HEK293T (cell line): ENCODE measurements at regions not wholly inside any gene's neighbourhood (a gene's known extent, or its start where the extent isn't known, plus 50 kb on each side); places are given as distances from the start of the nearest gene placed in this dataset.

ENCODE experiments used
- CTCF ChIA-PET: fragments of 350-600 bp; formaldehyde crosslinking; extraction: SDS; loops from one replicate; lab custom pipeline; 2021; ENCODE audit warnings: antibody characterized with exemption, inconsistent platforms; lab: Yijun Ruan, JAX
- POLR2A ChIA-PET: fragments of 350-600 bp; formaldehyde crosslinking; extraction: SDS; loops from one replicate; lab custom pipeline; 2020; ENCODE audit warnings: antibody characterized with exemption, inconsistent platforms; lab: Yijun Ruan, JAX
- DNase-seq: peaks from one replicate; pipeline ENCODE4 v3.0.0; 2012; ENCODE audit warnings: mixed read lengths; ENCODE audit errors: extremely low spot score
- ARNT ChIP-seq: fragments of 450-650 bp; IDR thresholded peaks from 2 replicates; pipeline ENCODE4 v1.6.1; 2017; ENCODE audit warnings: mild to moderate bottlenecking
- BHLHE40 ChIP-seq: fragments of 450-650 bp; IDR thresholded peaks from 2 replicates; pipeline ENCODE4 v1.6.1; 2016; ENCODE audit warnings: mild to moderate bottlenecking, moderate library complexity, borderline replicate concordance
- CTBP1 ChIP-seq: fragments of 450-650 bp; IDR thresholded peaks from 2 replicates; pipeline ENCODE4 v1.6.1; 2016; ENCODE audit warnings: borderline replicate concordance
- ELF4 ChIP-seq: fragments of 450-650 bp; IDR thresholded peaks from 2 replicates; pipeline ENCODE4 v1.6.1; 2017; ENCODE audit warnings: antibody characterized with exemption
- FOXA1 ChIP-seq: fragments of 450-650 bp; IDR thresholded peaks from 2 replicates; pipeline ENCODE4 v1.6.1; 2016; ENCODE audit warnings: mild to moderate bottlenecking
- FOXK2 ChIP-seq: fragments of 450-650 bp; IDR thresholded peaks from 2 replicates; pipeline ENCODE4 v1.6.1; 2016; ENCODE audit warnings: mild to moderate bottlenecking
- FOXM1 ChIP-seq: fragments of 450-650 bp; IDR thresholded peaks from 2 replicates; pipeline ENCODE4 v1.6.1; 2017; ENCODE audit warnings: mild to moderate bottlenecking, borderline replicate concordance
- HDGF ChIP-seq: fragments of 450-650 bp; IDR thresholded peaks from 2 replicates; pipeline ENCODE4 v1.6.1; 2017; ENCODE audit warnings: antibody characterized with exemption, borderline replicate concordance
- L3MBTL2 ChIP-seq: fragments of 450-650 bp; conservative IDR thresholded peaks from 2 replicates; pipeline ENCODE4 v1.6.1; 2016; ENCODE audit warnings: mild to moderate bottlenecking
- LEF1 ChIP-seq: fragments of 450-650 bp; IDR thresholded peaks from 2 replicates; pipeline ENCODE4 v1.6.1; 2017; ENCODE audit warnings: mild to moderate bottlenecking, borderline replicate concordance
- NFRKB ChIP-seq: fragments of 450-650 bp; IDR thresholded peaks from 2 replicates; pipeline ENCODE4 v1.6.1; 2016; ENCODE audit warnings: mild to moderate bottlenecking, moderate library complexity
- PKNOX1 ChIP-seq: fragments of 450-650 bp; IDR thresholded peaks from 2 replicates; pipeline ENCODE4 v1.6.1; 2016
- SP1 ChIP-seq: fragments of 450-650 bp; IDR thresholded peaks from 2 replicates; pipeline ENCODE4 v1.6.1; 2017
- SUZ12 ChIP-seq: fragments of 450-650 bp; IDR thresholded peaks from 2 replicates; pipeline ENCODE4 v1.6.1; 2016; ENCODE audit warnings: mild to moderate bottlenecking
- TARDBP ChIP-seq: fragments of 450-650 bp; IDR thresholded peaks from 2 replicates; pipeline ENCODE4 v1.6.1; 2016
- ZNF384 ChIP-seq: fragments of 450-650 bp; IDR thresholded peaks from 2 replicates; pipeline ENCODE4 v1.6.1; 2016

GRCh38 chr5:125826214-125826613, 597.0 kb upstream of the GRAMD2B start:
- no peak for TF ChIP-seq SUZ12
- TF ChIP-seq FOXM1 = no peak
- TF ChIP-seq FOXA1 = no peak
- no peak for TF ChIP-seq ARNT
- TF ChIP-seq TARDBP = no peak
- no peak for TF ChIP-seq ZNF384
- no peak for TF ChIP-seq L3MBTL2
- TF ChIP-seq BHLHE40 = no peak
- no peak for TF ChIP-seq ELF4
- TF ChIP-seq NFRKB = no peak
- no peak for TF ChIP-seq HDGF
- TF ChIP-seq SP1 = no peak
- no peak for TF ChIP-seq PKNOX1
- no peak for TF ChIP-seq LEF1
- no peak for TF ChIP-seq FOXK2
- TF ChIP-seq CTBP1 = no peak
- CTCF ChIA-PET = no interaction called here
- POLR2A ChIA-PET = no interaction called here
- DNase-seq = no peak

- CTCF ChIA-PET = interaction anchor here (0.6 kb wide), 1 partner anchor 161 kb away, joined by 3 read pairs; no protein-coding TSS in a partner anchor
- no peak for DNase-seq
- POLR2A ChIA-PET = no interaction called here
- TF ChIP-seq SP1 (no peak), NFRKB (no peak), BHLHE40 (no peak)
Observed at GRCh38 chr5:125829349-125829748, 593.9 kb upstream of the GRAMD2B start.

- TF ChIP-seq PKNOX1 = no peak
- no peak for TF ChIP-seq BHLHE40
- no peak for TF ChIP-seq LEF1
- TF ChIP-seq FOXK2 = no peak
- TF ChIP-seq SP1 = no peak
- TF ChIP-seq SUZ12 = no peak
- TF ChIP-seq CTBP1 = no peak
- no peak for TF ChIP-seq FOXM1
- TF ChIP-seq HDGF = no peak
- no peak for TF ChIP-seq ELF4
- CTCF ChIA-PET = interaction anchor here (0.8 kb wide), 1 partner anchor 13 kb away, joined by 3 read pairs; no protein-coding TSS in a partner anchor
- DNase-seq = no peak
- POLR2A ChIA-PET = no interaction called here
Observed at GRCh38 chr5:125833398-125833797, 589.8 kb upstream of the GRAMD2B start.

GRCh38 chr5:125834438-125835115, 588.6 kb upstream of the GRAMD2B start:
- ChIA-PET CTCF (interaction anchor here (0.6 to 1.5 kb wide), 9 partner anchors 11 to 1043 kb away, joined by 3 to 10 read pairs (median 3); no protein-coding TSS in a partner anchor), POLR2A (no interaction called here)
- no peak for TF ChIP-seq SP1
- no peak for TF ChIP-seq ARNT
- no peak for TF ChIP-seq BHLHE40
- TF ChIP-seq TARDBP = no peak
- no peak for TF ChIP-seq FOXA1
- no peak for TF ChIP-seq CTBP1
- TF ChIP-seq HDGF = no peak
- no peak for DNase-seq

GRCh38 chr5:125835293-125836172, 587.7 kb upstream of the GRAMD2B start:
- CTCF ChIA-PET = interaction anchor here (0.6 to 1.5 kb wide), 12 partner anchors 12 to 1894 kb away, joined by 3 to 10 read pairs (median 3); no protein-coding TSS in a partner anchor
- DNase-seq = peak; percentile 67
- TF ChIP-seq FOXA1 = no peak
- TF ChIP-seq PKNOX1 = no peak
- TF ChIP-seq FOXM1 = no peak
- TF ChIP-seq TARDBP = no peak
- TF ChIP-seq L3MBTL2 = no peak
- no peak for TF ChIP-seq FOXK2
- no peak for TF ChIP-seq BHLHE40
- no peak for TF ChIP-seq ZNF384
- no peak for TF ChIP-seq NFRKB
- TF ChIP-seq ELF4 = no peak
- no peak for TF ChIP-seq ARNT
- no peak for TF ChIP-seq SUZ12
- no peak for TF ChIP-seq CTBP1
- no peak for TF ChIP-seq SP1
- no peak for TF ChIP-seq HDGF
- TF ChIP-seq LEF1 = no peak
- POLR2A ChIA-PET = interaction anchor here (1.0 kb wide), 1 partner anchor 176 kb away, joined by 3 read pairs; no protein-coding TSS in a partner anchor
